ENCODE measurements at regions not wholly inside any gene's neighbourhood (a gene's known extent, or its start where the extent isn't known, plus 50 kb on each side); places are given as distances from the start of the nearest gene placed in this dataset.

- no peak overlapping the region for H3K27ac ChIP-seq
- DNase-seq (no peak), ATAC-seq (no peak)
- no peak overlapping the region for H3K4me3 ChIP-seq
- H3K4me1 ChIP-seq = no peaks in the 10 kb centered on the region
- in situ Hi-C loops (cut with MboI; ENCODE audit: low sequenced_read_pairs in 4 of 4) = no loop called here
- intact Hi-C loops (cut with DNase I; ENCODE audit: low total_unique reads) = no loop called here
- no peaks in the 10 kb centered on the region for H3K36me3 ChIP-seq
- no peaks in the 10 kb centered on the region for H3K9me3 ChIP-seq
- no peaks in the 10 kb centered on the region for H3K27me3 ChIP-seq
- TF ChIP-seq POLR2A (IDR thresholded peaks at IDR 0.05) = no peak
- TF ChIP-seq CTCF (IDR thresholded peaks at IDR 0.05 in 4 of 5, conservative IDR thresholded peaks at IDR 0.05 in 1 of 5) = no peak
Observed at GRCh38 chr10:15451137-15452094, 80.3 kb upstream of the FAM171A1 start.

DNA sequence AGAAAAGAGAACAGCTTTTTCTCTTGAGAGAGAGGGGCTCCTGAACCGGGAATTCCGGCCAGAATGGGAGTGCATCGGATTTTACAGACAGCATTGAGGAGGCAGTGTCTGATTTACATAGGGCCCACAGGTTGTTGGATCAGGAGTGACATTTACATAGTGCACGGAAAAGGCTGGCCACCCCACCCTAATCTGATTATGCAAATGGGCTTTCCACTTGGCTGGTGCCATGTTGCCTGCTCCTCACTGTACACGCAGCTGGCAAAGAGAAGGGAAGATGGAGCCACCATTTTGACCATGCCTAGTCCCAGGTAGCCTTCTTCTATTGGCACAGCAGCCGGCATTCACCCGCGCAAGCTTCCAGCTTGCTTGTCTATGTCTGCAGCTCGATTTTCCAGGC, 77.5 kb upstream of the FAM171A1 start:
- H3K4me3 ChIP-seq = no peak overlapping the region
- H3K27ac ChIP-seq = no peak overlapping the region
- no peaks in the 10 kb centered on the region for H3K9me3 ChIP-seq
- intact Hi-C loops (cut with DNase I; ENCODE audit: low total_unique reads) = no loop called here
- no peak for DNase-seq
- in situ Hi-C loops (cut with MboI; ENCODE audit: low sequenced_read_pairs in 4 of 4) = loop anchor here in 1 of 4 donors (25.0 kb wide), 2 partner anchors 289 to 364 kb away; no protein-coding TSS in a partner anchor
- H3K4me1 ChIP-seq = no peaks in the 10 kb centered on the region
- TF ChIP-seq CTCF (IDR thresholded peaks at IDR 0.05 in 4 of 5, conservative IDR thresholded peaks at IDR 0.05 in 1 of 5) (no peak), POLR2A (IDR thresholded peaks at IDR 0.05) (no peak)
- no peaks in the 10 kb centered on the region for H3K36me3 ChIP-seq
- no peaks in the 10 kb centered on the region for H3K27me3 ChIP-seq
- ATAC-seq = no peak

DNA sequence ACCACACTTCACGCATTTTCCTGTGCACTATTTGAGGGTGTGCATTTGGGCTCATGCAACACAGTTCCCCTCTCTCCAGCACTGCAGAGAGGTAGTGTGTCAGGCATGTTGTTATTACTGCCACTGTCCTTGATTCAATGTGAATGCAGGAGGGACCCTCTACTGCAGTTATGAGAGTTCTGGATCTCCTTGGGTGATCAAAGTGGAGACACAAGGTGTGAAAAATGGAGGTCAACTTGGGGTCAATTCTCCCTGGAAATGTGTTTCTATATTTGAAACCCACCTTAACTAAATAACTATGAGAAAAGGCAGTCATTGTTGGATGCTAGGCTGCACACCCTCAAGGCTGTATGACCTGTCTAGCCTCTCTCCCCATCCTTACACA, 73.9 kb upstream of the FAM171A1 start:
- Histone ChIP-seq H3K4me3 (no peak overlapping the region), H3K4me1 (no peaks in the 10 kb centered on the region), H3K27me3 (no peaks in the 10 kb centered on the region), H3K9me3 (no peaks in the 10 kb centered on the region), H3K27ac (no peak overlapping the region), H3K36me3 (no peaks in the 10 kb centered on the region)
- in situ Hi-C loops (cut with MboI; ENCODE audit: low sequenced_read_pairs in 4 of 4) (loop anchor here in 1 of 4 donors (25.0 kb wide), 2 partner anchors 292 to 367 kb away; no protein-coding TSS in a partner anchor), intact Hi-C loops (cut with DNase I; ENCODE audit: low total_unique reads) (no loop called here)
- DNase-seq (no peak), ATAC-seq (no peak)
- TF ChIP-seq POLR2A (IDR thresholded peaks at IDR 0.05) (no peak), CTCF (IDR thresholded peaks at IDR 0.05 in 4 of 5, conservative IDR thresholded peaks at IDR 0.05 in 1 of 5) (no peak)

DNA sequence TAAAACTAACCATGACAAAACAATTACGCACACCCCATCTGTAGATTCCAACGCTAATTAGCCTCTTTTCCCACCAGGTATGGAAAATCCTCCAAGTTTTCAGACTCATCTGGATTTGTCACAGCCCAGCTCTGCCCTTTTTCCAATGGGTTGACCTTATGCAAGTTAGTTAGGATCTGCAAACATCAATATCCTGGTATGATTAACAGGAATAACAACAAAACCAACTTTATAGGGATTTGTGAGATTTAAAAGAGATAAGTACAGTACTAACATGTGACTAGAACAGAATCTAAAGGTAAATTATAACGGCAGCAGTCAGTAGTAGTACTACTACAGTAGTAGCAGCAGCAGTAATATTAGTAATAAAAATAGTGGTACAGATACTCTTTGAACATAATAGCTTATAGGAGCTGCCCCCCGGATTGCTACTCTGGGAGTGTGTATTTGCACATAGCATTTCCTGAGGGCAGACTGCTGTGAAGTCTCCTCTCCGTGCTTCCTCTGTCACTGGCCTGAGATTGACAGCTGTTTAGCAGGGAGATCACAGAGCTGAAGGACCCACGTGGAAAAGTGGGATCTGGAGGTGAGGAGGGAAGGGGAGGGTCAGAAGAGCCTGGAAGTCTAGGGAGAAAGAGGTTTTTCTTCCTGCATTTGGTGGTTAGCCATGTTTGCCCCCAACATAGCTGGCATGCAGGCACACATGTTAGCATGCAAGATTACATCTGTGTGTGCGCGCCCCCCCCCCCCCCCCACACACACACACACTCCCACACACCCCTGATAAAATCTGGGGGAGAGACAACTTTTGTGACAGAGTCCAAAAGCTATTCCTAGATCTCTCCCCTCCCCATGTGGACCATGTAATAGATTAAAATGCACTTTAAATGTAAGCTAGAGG, 73.3 kb upstream of the FAM171A1 start:
- H3K9me3 ChIP-seq = no peaks in the 10 kb centered on the region
- intact Hi-C loops (cut with DNase I; ENCODE audit: low total_unique reads) (no loop called here), in situ Hi-C loops (cut with MboI; ENCODE audit: low sequenced_read_pairs in 4 of 4) (loop anchor here in 1 of 4 donors (25.0 kb wide), 2 partner anchors 293 to 368 kb away; no protein-coding TSS in a partner anchor)
- H3K27me3 ChIP-seq = no peaks in the 10 kb centered on the region
- ATAC-seq (no peak), DNase-seq (no peak)
- no peak overlapping the region for H3K4me3 ChIP-seq
- no peak overlapping the region for H3K27ac ChIP-seq
- H3K4me1 ChIP-seq = no peaks in the 10 kb centered on the region
- no peak for TF ChIP-seq POLR2A (IDR thresholded peaks at IDR 0.05)
- TF ChIP-seq CTCF (IDR thresholded peaks at IDR 0.05 in 4 of 5, conservative IDR thresholded peaks at IDR 0.05 in 1 of 5) = no peak
- H3K36me3 ChIP-seq = no peaks in the 10 kb centered on the region

Measured in gastrocnemius medialis (tissue), 4 donors.